ENCODE measurements at regions not wholly inside any gene's neighbourhood (a gene's known extent, or its start where the extent isn't known, plus 50 kb on each side); places are given as distances from the start of the nearest gene placed in this dataset.

- TF ChIP-seq CTCF (IDR thresholded peaks at IDR 0.05) (no peak), POLR2A (IDR thresholded peaks at IDR 0.05) (no peak), EP300 (IDR thresholded peaks at IDR 0.05) (peak in 1 of 2 donors; percentile 16)
Measured at GRCh38 chr5:124859027-124859426, 112.6 kb upstream of the ZNF608 start.

Measured in tibial nerve (tissue), 4 donors.